ENCODE measurements at regions not wholly inside any gene's neighbourhood (a gene's known extent, or its start where the extent isn't known, plus 50 kb on each side); places are given as distances from the start of the nearest gene placed in this dataset.

DNA sequence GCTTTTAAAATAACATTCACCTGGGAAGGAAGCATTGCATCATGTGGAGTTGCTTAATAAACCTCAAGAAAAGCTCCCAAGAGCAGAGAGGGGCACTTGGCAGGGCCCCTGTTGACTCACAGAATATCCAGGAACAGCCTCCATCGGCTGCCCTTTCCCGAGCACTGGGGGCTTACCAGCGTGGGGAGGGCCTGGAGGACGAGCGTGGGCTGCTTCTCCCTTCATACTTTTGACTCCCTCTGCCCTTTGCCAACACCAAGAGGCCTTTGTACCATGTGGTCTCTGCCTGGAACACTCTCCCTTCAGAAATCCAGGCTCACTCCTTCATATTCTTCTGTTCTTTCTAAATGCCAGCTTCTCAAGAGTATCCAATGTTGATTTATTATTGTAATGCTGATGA lies 492.1 kb upstream of the TMEM132C start:
- TF ChIP-seq, protein P1, sequence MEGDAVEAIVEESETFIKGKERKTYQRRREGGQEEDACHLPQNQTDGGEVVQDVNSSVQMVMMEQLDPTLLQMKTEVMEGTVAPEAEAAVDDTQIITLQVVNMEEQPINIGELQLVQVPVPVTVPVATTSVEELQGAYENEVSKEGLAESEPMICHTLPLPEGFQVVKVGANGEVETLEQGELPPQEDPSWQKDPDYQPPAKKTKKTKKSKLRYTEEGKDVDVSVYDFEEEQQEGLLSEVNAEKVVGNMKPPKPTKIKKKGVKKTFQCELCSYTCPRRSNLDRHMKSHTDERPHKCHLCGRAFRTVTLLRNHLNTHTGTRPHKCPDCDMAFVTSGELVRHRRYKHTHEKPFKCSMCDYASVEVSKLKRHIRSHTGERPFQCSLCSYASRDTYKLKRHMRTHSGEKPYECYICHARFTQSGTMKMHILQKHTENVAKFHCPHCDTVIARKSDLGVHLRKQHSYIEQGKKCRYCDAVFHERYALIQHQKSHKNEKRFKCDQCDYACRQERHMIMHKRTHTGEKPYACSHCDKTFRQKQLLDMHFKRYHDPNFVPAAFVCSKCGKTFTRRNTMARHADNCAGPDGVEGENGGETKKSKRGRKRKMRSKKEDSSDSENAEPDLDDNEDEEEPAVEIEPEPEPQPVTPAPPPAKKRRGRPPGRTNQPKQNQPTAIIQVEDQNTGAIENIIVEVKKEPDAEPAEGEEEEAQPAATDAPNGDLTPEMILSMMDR (IDR thresholded peaks at IDR 0.05; ENCODE audit: poor library complexity, severe bottlenecking): no peak
- TF ChIP-seq TAF1 (IDR thresholded peaks at IDR 0.05; ENCODE audit: low read depth): no peak
- TF ChIP-seq EZH2 (IDR thresholded peaks at IDR 0.05; ENCODE audit: borderline replicate concordance, insufficient read depth, low read length, poor library complexity, severe bottlenecking): no peak
- TF ChIP-seq EP300 (conservative IDR thresholded peaks at IDR 0.05; ENCODE audit: poor library complexity, severe bottlenecking): no peak
- TF ChIP-seq POLR2AphosphoS5 (IDR thresholded peaks at IDR 0.05): no peak
- TF ChIP-seq SMC3 (conservative IDR thresholded peaks at IDR 0.05; ENCODE audit: poor library complexity): no peak
- TF ChIP-seq RAD21 (conservative IDR thresholded peaks at IDR 0.05): no peak
